Neuronal stem cell (in vitro differentiated cells): ENCODE measurements at regions not wholly inside any gene's neighbourhood (a gene's known extent, or its start where the extent isn't known, plus 50 kb on each side); places are given as distances from the start of the nearest gene placed in this dataset.
"Not testable (repeated sequence)": the region's sequence is repeated elsewhere in the genome, so short reads cannot be mapped to it uniquely, and the experiment has no call there.

ENCODE experiments used
- DNase-seq: peaks from one replicate; pipeline ENCODE4 v3.0.0-alpha.2; 2013; ENCODE audit warnings: low spot score
- H2AFZ ChIP-seq: one replicate; pipeline ENCODE4 v1.6.1; 2013; ENCODE audit warnings: mild to moderate bottlenecking, low read length, inconsistent platforms
- H2AK5ac ChIP-seq: 2 replicates; pipeline ENCODE4 v1.6.1; 2013; ENCODE audit warnings: low read depth, mild to moderate bottlenecking, inconsistent platforms, low read length, moderate library complexity, mixed read lengths
- H2BK120ac ChIP-seq: 2 replicates; pipeline ENCODE4 v1.6.1; 2013; ENCODE audit warnings: low read depth, mild to moderate bottlenecking, inconsistent platforms, low read length, moderate library complexity, mixed read lengths
- H2BK12ac ChIP-seq: one replicate; pipeline ENCODE4 v1.6.1; 2013; ENCODE audit warnings: low read length, inconsistent platforms
- H2BK15ac ChIP-seq: 2 replicates; pipeline ENCODE4 v1.6.1; 2013; ENCODE audit warnings: mild to moderate bottlenecking, low read length, inconsistent platforms, mixed read lengths
- H2BK5ac ChIP-seq: one replicate; pipeline ENCODE4 v1.6.1; 2013; ENCODE audit warnings: inconsistent platforms, mild to moderate bottlenecking, low read length, moderate library complexity
- H3K14ac ChIP-seq: one replicate; pipeline ENCODE4 v1.6.1; 2013; ENCODE audit warnings: low read length, inconsistent platforms
- H3K18ac ChIP-seq: 2 replicates; pipeline ENCODE4 v1.6.1; 2013; ENCODE audit warnings: low read length, inconsistent platforms
- H3K23ac ChIP-seq: 2 replicates; pipeline ENCODE4 v1.6.1; 2013; ENCODE audit warnings: low read depth, mild to moderate bottlenecking, mixed read lengths, low read length, inconsistent platforms; ENCODE audit not compliant: poor library complexity
- H3K27ac ChIP-seq: replicated peaks from 3 replicates; pipeline ENCODE4 v1.5.1; 2013; ENCODE audit warnings: low read length, inconsistent platforms
- H3K27me3 ChIP-seq, 3 experiments: 2 replicates each; pipeline ENCODE4 v1.6.1; 2013; ENCODE audit warnings: low read length in 3 of 3, mild to moderate bottlenecking in 2 of 3, inconsistent platforms in 1 of 3, low read depth in 1 of 3, mixed read lengths in 1 of 3, moderate library complexity in 1 of 3; ENCODE audit not compliant: control insufficient read depth in 3 of 3, insufficient read depth in 3 of 3
- H3K36me3 ChIP-seq, 2 donors: replicated peaks in 1 of 2; 2 replicates each; pipeline ENCODE4 v1.6.1; 2013; ENCODE audit warnings: low read length in 2 of 2; ENCODE audit not compliant: control insufficient read depth in 2 of 2, insufficient read depth in 2 of 2
- H3K4ac ChIP-seq: 2 replicates; pipeline ENCODE4 v1.6.1; 2013; ENCODE audit warnings: inconsistent platforms, mild to moderate bottlenecking, low read length, moderate library complexity
- H3K4me1 ChIP-seq, 2 donors: 1 replicate in 1 of 2; 2 replicates in 1 of 2; pipeline ENCODE4 v1.6.1; 2013; ENCODE audit warnings: low read length in 2 of 2, low read depth in 1 of 2; ENCODE audit not compliant: control insufficient read depth in 2 of 2, insufficient read depth in 1 of 2
- H3K4me2 ChIP-seq: one replicate; pipeline ENCODE4 v1.6.1; 2013; ENCODE audit warnings: mild to moderate bottlenecking, low read length, inconsistent platforms; ENCODE audit not compliant: insufficient read depth, poor library complexity, severe bottlenecking
- H3K4me3 ChIP-seq, 2 donors: 2 replicates each; pipeline ENCODE4 v1.5.1; 2013; ENCODE audit warnings: low read length in 2 of 2, mild to moderate bottlenecking in 2 of 2, inconsistent platforms in 1 of 2, moderate library complexity in 1 of 2
- H3K79me1 ChIP-seq: one replicate; pipeline ENCODE4 v1.6.1; 2013; ENCODE audit warnings: low read depth, mild to moderate bottlenecking, inconsistent platforms, low read length, moderate library complexity
- H3K9ac ChIP-seq: one replicate; pipeline ENCODE4 v1.6.1; 2013; ENCODE audit warnings: mild to moderate bottlenecking, low read depth, low read length, inconsistent platforms; ENCODE audit not compliant: poor library complexity
- H3K9me3 ChIP-seq, 2 donors: replicated peaks in 1 of 2; 2 replicates each; pipeline versions ENCODE3 to v1.6.1; 2013; ENCODE audit warnings: low read length in 2 of 2, mild to moderate bottlenecking in 2 of 2, inconsistent platforms in 1 of 2, low read depth in 1 of 2, mixed read lengths in 1 of 2, moderate library complexity in 1 of 2; ENCODE audit not compliant: control insufficient read depth in 2 of 2, insufficient read depth in 1 of 2
- H4K8ac ChIP-seq: one replicate; pipeline ENCODE4 v1.6.1; 2013; ENCODE audit warnings: low read depth, mild to moderate bottlenecking, inconsistent platforms, low read length, moderate library complexity
- H4K91ac ChIP-seq: one replicate; pipeline ENCODE4 v1.6.1; 2013; ENCODE audit warnings: low read length, low read depth, mild to moderate bottlenecking, inconsistent platforms; ENCODE audit not compliant: poor library complexity
- WGBS, 2 donors: extraction: QIAGEN DNeasy Blood & Tissue Kit; methylation state at CpG; one replicate each; pipeline ENCODE4 v1.1.7; 2013; ENCODE audit warnings: missing lambda C conversion rate in 2 of 2, mixed read lengths in 1 of 2; ENCODE audit not compliant: insufficient read length in 2 of 2, insufficient replicate concordance in 1 of 2; ENCODE audit errors: extremely low coverage in 2 of 2; 5-methylcytosine and 5-hydroxymethylcytosine counted together

GRCh38 chr9:65465246-65465895 lies 180.4 kb upstream of the FOXD4L5 start:
- not testable (repeated sequence) for H4K91ac ChIP-seq, H3K4me3 ChIP-seq, H3K36me3 ChIP-seq, H2AFZ ChIP-seq, H3K79me1 ChIP-seq, H3K4me2 ChIP-seq, H3K27ac ChIP-seq, DNase-seq, H3K14ac ChIP-seq, H2BK12ac ChIP-seq, H3K18ac ChIP-seq, H3K9ac ChIP-seq, H3K4me1 ChIP-seq, H2BK5ac ChIP-seq, H3K27me3 ChIP-seq, H3K23ac ChIP-seq, H2BK15ac ChIP-seq, H2AK5ac ChIP-seq, H2BK120ac ChIP-seq, H3K4ac ChIP-seq, H4K8ac ChIP-seq, H3K9me3 ChIP-seq
- WGBS, 2 donors: no CpG with 5 or more reads among the region's 17 CpGs

- not testable (repeated sequence) for H3K79me1 ChIP-seq, H3K36me3 ChIP-seq, H3K27ac ChIP-seq, H3K4me3 ChIP-seq, DNase-seq, H4K91ac ChIP-seq, H3K9me3 ChIP-seq, H2BK120ac ChIP-seq, H3K18ac ChIP-seq, H3K14ac ChIP-seq, H4K8ac ChIP-seq, H2BK5ac ChIP-seq, H2BK15ac ChIP-seq, H2BK12ac ChIP-seq, H2AFZ ChIP-seq, H3K4ac ChIP-seq, H3K4me1 ChIP-seq, H3K4me2 ChIP-seq, H3K9ac ChIP-seq, H2AK5ac ChIP-seq, H3K27me3 ChIP-seq, H3K23ac ChIP-seq
- WGBS, 2 donors: no CpG with 5 or more reads among the region's 15 CpGs
These were observed 177.5 kb upstream of the FOXD4L5 start for GRCh38 chr9:65462476-65462875.

- Histone ChIP-seq H2BK5ac (no peak overlapping the region), H4K8ac (no peak overlapping the region), H3K27ac (no peak overlapping the region), H2BK12ac (no peak overlapping the region), H2BK120ac (no peak overlapping the region), H4K91ac (no peak overlapping the region), H3K27me3 (no peaks in the 10 kb centered on the region), H3K4ac (no peak overlapping the region), H3K79me1 (no peaks in the 10 kb centered on the region), H3K4me3 (no peak overlapping the region), H3K4me2 (no peak overlapping the region), H3K9me3 (no peaks in the 10 kb centered on the region), H3K9ac (no peak overlapping the region), H3K4me1 (no peaks in the 10 kb centered on the region), H2AFZ (no peak overlapping the region), H2BK15ac (no peak overlapping the region), H2AK5ac (no peak overlapping the region), H3K14ac (no peak overlapping the region), H3K18ac (no peak overlapping the region), H3K23ac (no peak overlapping the region), H3K36me3 (no peaks in the 10 kb centered on the region)
- no CpG with 5 or more reads among the region's 11 CpGs for WGBS, 2 donors
- DNase-seq: no peak
These were observed 174.8 kb upstream of the FOXD4L5 start for GRCh38 chr9:65459756-65460320.

- Histone ChIP-seq H2BK5ac (no peak overlapping the region), H3K9me3 (no peaks in the 10 kb centered on the region), H3K4me3 (no peak overlapping the region), H3K4me1 (no peaks in the 10 kb centered on the region), H3K27me3 (no peaks in the 10 kb centered on the region), H3K18ac (no peak overlapping the region), H3K23ac (no peak overlapping the region), H2BK120ac (no peak overlapping the region), H3K14ac (no peak overlapping the region), H2AFZ (no peak overlapping the region), H3K4ac (no peak overlapping the region), H3K79me1 (no peaks in the 10 kb centered on the region), H2BK12ac (no peak overlapping the region), H2BK15ac (no peak overlapping the region), H3K27ac (no peak overlapping the region), H3K4me2 (no peak overlapping the region), H2AK5ac (no peak overlapping the region), H3K36me3 (no peaks in the 10 kb centered on the region), H4K91ac (no peak overlapping the region), H3K9ac (no peak overlapping the region), H4K8ac (no peak overlapping the region)
- no CpG with 5 or more reads among the region's 10 CpGs for WGBS, 2 donors
- DNase-seq: no peak
These were observed 174.0 kb upstream of the FOXD4L5 start for GRCh38 chr9:65458992-65459391.
